ENCODE measurements at regions not wholly inside any gene's neighbourhood (a gene's known extent, or its start where the extent isn't known, plus 50 kb on each side); places are given as distances from the start of the nearest gene placed in this dataset.

- H3K27ac Mint-ChIP-seq = no peak overlapping the region
- H3K4me3 Mint-ChIP-seq = no peak overlapping the region
- no peaks in the 10 kb centered on the region for H3K27me3 Mint-ChIP-seq
- H3K36me3 Mint-ChIP-seq = no peaks in the 10 kb centered on the region
- H3K9me3 Mint-ChIP-seq (ENCODE audit: low read depth) = no peaks in the 10 kb centered on the region
- H3K4me1 Mint-ChIP-seq (ENCODE audit: low read depth) = peaks cover 11% of the 10 kb centered on the region
Observed at GRCh38 chr2:147792966-147793617, 51.7 kb upstream of the ACVR2A start.

- Mint-ChIP-seq H3K9me3 (ENCODE audit: low read depth) (no peaks in the 10 kb centered on the region), H3K36me3 (no peaks in the 10 kb centered on the region), H3K4me3 (no peak overlapping the region), H3K27me3 (no peaks in the 10 kb centered on the region), H3K27ac (no peak overlapping the region), H3K4me1 (ENCODE audit: low read depth) (peaks cover 5% of the 10 kb centered on the region)
Observed at GRCh38 chr2:147790580-147790979, 54.2 kb upstream of the ACVR2A start.

- H3K27ac Mint-ChIP-seq = no peak overlapping the region
Observed at GRCh38 chr2:147789720-147790119, 55.1 kb upstream of the ACVR2A start.

GRCh38 chr2:147789287-147789686 is 55.5 kb upstream of the ACVR2A start:
- Mint-ChIP-seq H3K27me3 (no peaks in the 10 kb centered on the region), H3K4me3 (no peak overlapping the region), H3K9me3 (ENCODE audit: low read depth) (no peaks in the 10 kb centered on the region), H3K36me3 (no peaks in the 10 kb centered on the region), H3K4me1 (ENCODE audit: low read depth) (peaks cover 5% of the 10 kb centered on the region), H3K27ac (no peak overlapping the region)

More at GRCh38 chr2:147789720-147790119, 55.1 kb upstream of the ACVR2A start:
- H3K4me1 Mint-ChIP-seq (ENCODE audit: low read depth) = peaks cover 5% of the 10 kb centered on the region
- H3K9me3 Mint-ChIP-seq (ENCODE audit: low read depth) = no peaks in the 10 kb centered on the region
- H3K4me3 Mint-ChIP-seq = no peak overlapping the region
- H3K27me3 Mint-ChIP-seq = no peaks in the 10 kb centered on the region
- no peaks in the 10 kb centered on the region for H3K36me3 Mint-ChIP-seq

- no peak overlapping the region for H3K27ac Mint-ChIP-seq
- peaks cover 5% of the 10 kb centered on the region for H3K4me1 Mint-ChIP-seq (ENCODE audit: low read depth)
- no peak overlapping the region for H3K4me3 Mint-ChIP-seq
- no peaks in the 10 kb centered on the region for H3K9me3 Mint-ChIP-seq (ENCODE audit: low read depth)
- no peaks in the 10 kb centered on the region for H3K36me3 Mint-ChIP-seq
- H3K27me3 Mint-ChIP-seq = peaks cover 4% of the 10 kb centered on the region
Observed at GRCh38 chr2:147782141-147782930, 62.5 kb upstream of the ACVR2A start.

- Mint-ChIP-seq H3K9me3 (ENCODE audit: low read depth) (no peaks in the 10 kb centered on the region), H3K36me3 (no peaks in the 10 kb centered on the region), H3K27ac (no peak overlapping the region), H3K4me1 (ENCODE audit: low read depth) (no peaks in the 10 kb centered on the region), H3K4me3 (no peak overlapping the region), H3K27me3 (peaks cover 4% of the 10 kb centered on the region)
Observed at GRCh38 chr2:147779440-147779839, 65.4 kb upstream of the ACVR2A start.

- Mint-ChIP-seq H3K4me1 (ENCODE audit: low read depth) (no peaks in the 10 kb centered on the region), H3K9me3 (ENCODE audit: low read depth) (no peaks in the 10 kb centered on the region), H3K4me3 (no peak overlapping the region), H3K27me3 (peaks cover 4% of the 10 kb centered on the region), H3K27ac (no peak overlapping the region), H3K36me3 (no peaks in the 10 kb centered on the region)
Observed at GRCh38 chr2:147777394-147777793, 67.4 kb upstream of the ACVR2A start.

- H3K9me3 Mint-ChIP-seq (ENCODE audit: low read depth) = no peaks in the 10 kb centered on the region
- no peak overlapping the region for H3K27ac Mint-ChIP-seq
- no peaks in the 10 kb centered on the region for H3K4me1 Mint-ChIP-seq (ENCODE audit: low read depth)
Observed at GRCh38 chr2:147774805-147775204, 70.0 kb upstream of the ACVR2A start.

GRCh38 chr2:147773479-147773878 is 71.3 kb upstream of the ACVR2A start:
- peaks cover 2% of the 10 kb centered on the region for H3K27me3 Mint-ChIP-seq
- no peak overlapping the region for H3K4me3 Mint-ChIP-seq
- no peaks in the 10 kb centered on the region for H3K9me3 Mint-ChIP-seq (ENCODE audit: low read depth)
- no peak overlapping the region for H3K27ac Mint-ChIP-seq
- H3K36me3 Mint-ChIP-seq = no peaks in the 10 kb centered on the region
- no peaks in the 10 kb centered on the region for H3K4me1 Mint-ChIP-seq (ENCODE audit: low read depth)

More at GRCh38 chr2:147774805-147775204, 70.0 kb upstream of the ACVR2A start:
- H3K4me3 Mint-ChIP-seq = no peak overlapping the region
- H3K27me3 Mint-ChIP-seq = peaks cover 3% of the 10 kb centered on the region
- H3K36me3 Mint-ChIP-seq = no peaks in the 10 kb centered on the region

GRCh38 chr2:147772781-147773180 is 72.0 kb upstream of the ACVR2A start:
- Mint-ChIP-seq H3K4me1 (ENCODE audit: low read depth) (no peaks in the 10 kb centered on the region), H3K36me3 (no peaks in the 10 kb centered on the region)

GRCh38 chr2:147763861-147764260 is 81.0 kb upstream of the ACVR2A start:
- no peaks in the 10 kb centered on the region for H3K4me1 Mint-ChIP-seq (ENCODE audit: low read depth)
- H3K9me3 Mint-ChIP-seq (ENCODE audit: low read depth) = no peaks in the 10 kb centered on the region
- H3K27ac Mint-ChIP-seq = no peak overlapping the region
- no peaks in the 10 kb centered on the region for H3K36me3 Mint-ChIP-seq
- H3K27me3 Mint-ChIP-seq = peaks cover 6% of the 10 kb centered on the region
- H3K4me3 Mint-ChIP-seq = no peak overlapping the region

More at GRCh38 chr2:147772781-147773180, 72.0 kb upstream of the ACVR2A start:
- Mint-ChIP-seq H3K27me3 (peaks cover 2% of the 10 kb centered on the region), H3K9me3 (ENCODE audit: low read depth) (no peaks in the 10 kb centered on the region), H3K4me3 (no peak overlapping the region), H3K27ac (no peak overlapping the region)

- H3K27ac Mint-ChIP-seq = no peak overlapping the region
- no peak overlapping the region for H3K4me3 Mint-ChIP-seq
- no peaks in the 10 kb centered on the region for H3K36me3 Mint-ChIP-seq
- H3K4me1 Mint-ChIP-seq (ENCODE audit: low read depth) = no peaks in the 10 kb centered on the region
- no peaks in the 10 kb centered on the region for H3K9me3 Mint-ChIP-seq (ENCODE audit: low read depth)
- peaks cover 6% of the 10 kb centered on the region for H3K27me3 Mint-ChIP-seq
Observed at GRCh38 chr2:147760984-147761383, 83.8 kb upstream of the ACVR2A start.

GRCh38 chr2:147759536-147759935 is 85.3 kb upstream of the ACVR2A start:
- Mint-ChIP-seq H3K27ac (no peak overlapping the region), H3K4me3 (no peak overlapping the region), H3K4me1 (ENCODE audit: low read depth) (no peaks in the 10 kb centered on the region), H3K36me3 (no peaks in the 10 kb centered on the region), H3K27me3 (peaks cover 5% of the 10 kb centered on the region), H3K9me3 (ENCODE audit: low read depth) (no peaks in the 10 kb centered on the region)

GRCh38 chr2:147758821-147759220 is 86.0 kb upstream of the ACVR2A start:
- Mint-ChIP-seq H3K9me3 (ENCODE audit: low read depth) (no peaks in the 10 kb centered on the region), H3K36me3 (no peaks in the 10 kb centered on the region), H3K4me3 (no peak overlapping the region), H3K4me1 (ENCODE audit: low read depth) (no peaks in the 10 kb centered on the region), H3K27me3 (peaks cover 2% of the 10 kb centered on the region), H3K27ac (no peak overlapping the region)

GRCh38 chr2:147756069-147756468 is 88.8 kb upstream of the ACVR2A start:
- Mint-ChIP-seq H3K4me1 (ENCODE audit: low read depth) (no peaks in the 10 kb centered on the region), H3K27ac (no peak overlapping the region), H3K9me3 (ENCODE audit: low read depth) (no peaks in the 10 kb centered on the region), H3K4me3 (no peak overlapping the region), H3K36me3 (no peaks in the 10 kb centered on the region), H3K27me3 (no peaks in the 10 kb centered on the region)

Measured in activated naive CD8-positive, alpha-beta T cell (primary cell).